22Rv1 (cell line): ENCODE measurements at regions not wholly inside any gene's neighbourhood (a gene's known extent, or its start where the extent isn't known, plus 50 kb on each side); places are given as distances from the start of the nearest gene placed in this dataset.

Experiments used
- ZFX ChIP-seq: fragments of 450-650 bp; IDR thresholded peaks from 2 replicates; pipeline ENCODE4 v1.6.1; 2017; ENCODE audit warnings: antibody characterized with exemption, borderline replicate concordance
- TF ChIP-seq, protein P1 (sequence below): fragments of 450-650 bp; IDR thresholded peaks from 2 replicates; pipeline ENCODE4 v1.5.1; 2017; ENCODE audit warnings: mild to moderate bottlenecking

DNA sequence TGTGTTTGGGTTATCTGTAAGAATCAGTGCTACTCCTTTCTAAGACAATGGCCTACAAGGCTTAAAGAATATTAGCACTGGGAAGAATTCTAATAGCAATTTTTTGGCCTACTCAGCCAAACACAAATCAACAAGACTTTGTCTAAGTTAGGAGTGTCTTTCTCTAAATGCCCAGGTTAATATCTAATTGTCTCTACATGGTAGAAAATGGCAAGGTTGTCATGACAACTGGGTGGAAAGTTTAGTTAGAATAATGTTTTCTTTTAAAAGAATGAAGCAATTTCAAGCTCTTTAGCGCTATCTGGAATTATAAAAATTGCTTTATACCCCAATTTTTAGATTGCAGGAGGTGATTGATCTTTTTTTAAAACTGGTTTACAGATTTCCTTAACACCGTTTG lies 396.8 kb downstream of the TUSC7 start:
- TF ChIP-seq, protein P1, sequence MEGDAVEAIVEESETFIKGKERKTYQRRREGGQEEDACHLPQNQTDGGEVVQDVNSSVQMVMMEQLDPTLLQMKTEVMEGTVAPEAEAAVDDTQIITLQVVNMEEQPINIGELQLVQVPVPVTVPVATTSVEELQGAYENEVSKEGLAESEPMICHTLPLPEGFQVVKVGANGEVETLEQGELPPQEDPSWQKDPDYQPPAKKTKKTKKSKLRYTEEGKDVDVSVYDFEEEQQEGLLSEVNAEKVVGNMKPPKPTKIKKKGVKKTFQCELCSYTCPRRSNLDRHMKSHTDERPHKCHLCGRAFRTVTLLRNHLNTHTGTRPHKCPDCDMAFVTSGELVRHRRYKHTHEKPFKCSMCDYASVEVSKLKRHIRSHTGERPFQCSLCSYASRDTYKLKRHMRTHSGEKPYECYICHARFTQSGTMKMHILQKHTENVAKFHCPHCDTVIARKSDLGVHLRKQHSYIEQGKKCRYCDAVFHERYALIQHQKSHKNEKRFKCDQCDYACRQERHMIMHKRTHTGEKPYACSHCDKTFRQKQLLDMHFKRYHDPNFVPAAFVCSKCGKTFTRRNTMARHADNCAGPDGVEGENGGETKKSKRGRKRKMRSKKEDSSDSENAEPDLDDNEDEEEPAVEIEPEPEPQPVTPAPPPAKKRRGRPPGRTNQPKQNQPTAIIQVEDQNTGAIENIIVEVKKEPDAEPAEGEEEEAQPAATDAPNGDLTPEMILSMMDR = no peak
- TF ChIP-seq ZFX = no peak
